H9 (cell line): ENCODE measurements at regions not wholly inside any gene's neighbourhood (a gene's known extent, or its start where the extent isn't known, plus 50 kb on each side); places are given as distances from the start of the nearest gene placed in this dataset.

ENCODE experiments used
- DNase-seq: peaks from one replicate; pipeline ENCODE4 v3.0.0-alpha.2; 2017
- H2AFZ ChIP-seq: one replicate; pipeline ENCODE4 v1.6.1; 2013; ENCODE audit warnings: mild to moderate bottlenecking, low read length, control low read depth, moderate library complexity
- H2AK5ac ChIP-seq: 2 replicates; pipeline ENCODE4 v1.6.1; 2013; ENCODE audit warnings: low read length, control low read depth, mixed read lengths; ENCODE audit not compliant: insufficient read length
- H2BK120ac ChIP-seq: one replicate; pipeline ENCODE4 v1.6.1; 2013; ENCODE audit warnings: low read depth, mild to moderate bottlenecking, low read length, control low read depth, inconsistent platforms; ENCODE audit not compliant: poor library complexity, severe bottlenecking
- H2BK12ac ChIP-seq: 2 replicates; pipeline ENCODE4 v1.6.1; 2013; ENCODE audit warnings: low read length, control low read depth, mixed read lengths, low read depth; ENCODE audit not compliant: insufficient read length
- H2BK15ac ChIP-seq: 2 replicates; pipeline ENCODE4 v1.6.1; 2013; ENCODE audit warnings: low read depth, low read length, control low read depth
- H2BK20ac ChIP-seq: one replicate; pipeline ENCODE4 v1.6.1; 2013; ENCODE audit warnings: low read depth, mild to moderate bottlenecking, low read length, control low read depth, inconsistent platforms; ENCODE audit not compliant: poor library complexity, severe bottlenecking
- H2BK5ac ChIP-seq: 2 replicates; pipeline ENCODE4 v1.6.1; 2013; ENCODE audit warnings: low read length, control low read depth, mixed read lengths; ENCODE audit not compliant: insufficient read length
- H3K14ac ChIP-seq: 2 replicates; pipeline ENCODE4 v1.6.1; 2013; ENCODE audit warnings: low read length, control low read depth; ENCODE audit not compliant: insufficient read depth
- H3K18ac ChIP-seq: 2 replicates; pipeline ENCODE4 v1.6.1; 2013; ENCODE audit warnings: low read depth, mild to moderate bottlenecking, mixed read lengths, low read length, control low read depth; ENCODE audit not compliant: insufficient read length
- H3K23ac ChIP-seq: 2 replicates; pipeline ENCODE4 v1.6.1; 2013; ENCODE audit warnings: low read length, control low read depth, mixed read lengths, low read depth; ENCODE audit not compliant: insufficient read length
- H3K23me2 ChIP-seq: 2 replicates; pipeline ENCODE4 v1.6.1; 2013; ENCODE audit warnings: low read depth, mild to moderate bottlenecking, mixed read lengths, low read length, control low read depth; ENCODE audit not compliant: insufficient read length, poor library complexity, severe bottlenecking
- H3K27ac ChIP-seq: 2 replicates; pipeline ENCODE4 v1.5.1; 2013; ENCODE audit warnings: low read length, control low read depth, mixed read lengths, low read depth; ENCODE audit not compliant: insufficient read length
- H3K27me3 ChIP-seq: 2 replicates; pipeline ENCODE4 v1.6.1; 2013; ENCODE audit warnings: low read length, control low read depth, inconsistent platforms; ENCODE audit not compliant: insufficient read depth
- H3K4ac ChIP-seq: 2 replicates; pipeline ENCODE4 v1.6.1; 2013; ENCODE audit warnings: low read depth, mild to moderate bottlenecking, control low read depth, inconsistent platforms, low read length, moderate library complexity
- H3K4me1 ChIP-seq: 2 replicates; pipeline ENCODE4 v1.6.1; 2013; ENCODE audit warnings: low read length, control low read depth, inconsistent platforms; ENCODE audit not compliant: insufficient read depth
- H3K4me2 ChIP-seq: 2 replicates; pipeline ENCODE4 v1.6.1; 2013; ENCODE audit warnings: low read length, control low read depth, mixed read lengths; ENCODE audit not compliant: insufficient read length, insufficient read depth
- H3K56ac ChIP-seq: 2 replicates; pipeline ENCODE4 v1.6.1; 2013; ENCODE audit warnings: low read depth, mild to moderate bottlenecking, mixed read lengths, low read length, control low read depth; ENCODE audit not compliant: insufficient read length
- H3K79me1 ChIP-seq: 2 replicates; pipeline ENCODE4 v1.6.1; 2013; ENCODE audit warnings: low read depth, mild to moderate bottlenecking, moderate library complexity, low read length, control low read depth, inconsistent platforms; ENCODE audit not compliant: insufficient read depth, poor library complexity, severe bottlenecking
- H3K79me2 ChIP-seq: 2 replicates; pipeline ENCODE4 v1.6.1; 2013; ENCODE audit warnings: low read length, control low read depth, inconsistent platforms; ENCODE audit not compliant: insufficient read depth
- H3K9ac ChIP-seq: 2 replicates; pipeline ENCODE4 v1.6.1; 2013; ENCODE audit warnings: low read length, control low read depth, mixed read lengths; ENCODE audit not compliant: insufficient read length; ENCODE audit errors: extremely low read depth
- H3K9me3 ChIP-seq: one replicate; pipeline ENCODE4 v1.6.1; 2013; ENCODE audit warnings: low read depth, low read length, inconsistent platforms; ENCODE audit not compliant: control insufficient read depth
- H3T11ph ChIP-seq: one replicate; pipeline ENCODE4 v1.6.1; 2013; ENCODE audit warnings: mild to moderate bottlenecking, low read length, control low read depth, inconsistent platforms
- H4K20me1 ChIP-seq: one replicate; pipeline ENCODE4 v1.6.1; 2013; ENCODE audit not compliant: control insufficient read depth, insufficient read length, insufficient read depth
- H4K5ac ChIP-seq: 2 replicates; pipeline ENCODE4 v1.6.1; 2013; ENCODE audit warnings: low read depth, mild to moderate bottlenecking, mixed read lengths, low read length, control low read depth; ENCODE audit not compliant: insufficient read length
- H4K8ac ChIP-seq: replicated peaks from 2 replicates; pipeline ENCODE4 v1.6.1; 2013; ENCODE audit warnings: low read length, control low read depth, mixed read lengths, low read depth; ENCODE audit not compliant: insufficient read length
- H4K91ac ChIP-seq: 2 replicates; pipeline ENCODE4 v1.6.1; 2013; ENCODE audit warnings: low read depth, mild to moderate bottlenecking, moderate library complexity, mixed read lengths, low read length, control low read depth; ENCODE audit not compliant: insufficient read length
- H3K27ac Mint-ChIP-seq, 3 experiments: 2 replicates in 2 of 3; 3 replicates in 1 of 3; pipeline ENCODE4 v1.8.0; 2020 to 2021; ENCODE audit warnings: mixed read lengths in 3 of 3, mild to moderate bottlenecking in 1 of 3, moderate library complexity in 1 of 3
- H3K27me3 Mint-ChIP-seq: 2 replicates; pipeline ENCODE4 v1.8.0; 2021; ENCODE audit warnings: low read depth, mild to moderate bottlenecking, moderate library complexity, mixed read lengths
- H3K36me3 Mint-ChIP-seq, 3 experiments: 2 replicates in 2 of 3; 3 replicates in 1 of 3; pipeline ENCODE4 v1.8.0; 2020 to 2021; ENCODE audit warnings: low read depth in 3 of 3, mixed read lengths in 3 of 3; ENCODE audit not compliant: insufficient read depth in 1 of 3
- H3K4me1 Mint-ChIP-seq, 2 experiments: 2 replicates each; pipeline ENCODE4 v1.8.0; 2020; ENCODE audit warnings: mixed read lengths in 2 of 2
- H3K4me3 Mint-ChIP-seq, 2 experiments: 2 replicates in 1 of 2; 3 replicates in 1 of 2; pipeline ENCODE4 v1.8.0; 2020 to 2021; ENCODE audit warnings: mild to moderate bottlenecking in 2 of 2, mixed read lengths in 2 of 2, moderate library complexity in 1 of 2
- H3K9me3 Mint-ChIP-seq, 2 experiments: 2 replicates in 1 of 2; 3 replicates in 1 of 2; pipeline ENCODE4 v1.8.0; 2020; ENCODE audit warnings: mild to moderate bottlenecking in 2 of 2, mixed read lengths in 2 of 2, moderate library complexity in 1 of 2
- WGBS: extraction: QIAGEN DNeasy Blood & Tissue Kit; methylation state at CpG from one replicate; pipeline ENCODE4 v1.1.7; 2013; ENCODE audit warnings: missing lambda C conversion rate, low lambda C conversion rate, mixed read lengths; ENCODE audit not compliant: insufficient read length; ENCODE audit errors: extremely low coverage; 5-methylcytosine and 5-hydroxymethylcytosine counted together
- TF ChIP-seq, protein P1 (sequence below): fragments of 200-600 bp; sonication (generic); conservative IDR thresholded peaks from 3 replicates; pipeline ENCODE4 v1.8.0; 2021; ENCODE audit warnings: antibody characterized with exemption, mild to moderate bottlenecking

- H3K18ac ChIP-seq = no peak overlapping the region
- H3K27me3 ChIP-seq = no peaks in the 10 kb centered on the region
- H3K79me2 ChIP-seq = no peaks in the 10 kb centered on the region
- no peak overlapping the region for H2AFZ ChIP-seq
- H3K4me1 ChIP-seq = 0 out of 2 replicates have a peak, but pooled peaks cover 3% of the 10 kb centered on the region
- TF ChIP-seq, protein P1, sequence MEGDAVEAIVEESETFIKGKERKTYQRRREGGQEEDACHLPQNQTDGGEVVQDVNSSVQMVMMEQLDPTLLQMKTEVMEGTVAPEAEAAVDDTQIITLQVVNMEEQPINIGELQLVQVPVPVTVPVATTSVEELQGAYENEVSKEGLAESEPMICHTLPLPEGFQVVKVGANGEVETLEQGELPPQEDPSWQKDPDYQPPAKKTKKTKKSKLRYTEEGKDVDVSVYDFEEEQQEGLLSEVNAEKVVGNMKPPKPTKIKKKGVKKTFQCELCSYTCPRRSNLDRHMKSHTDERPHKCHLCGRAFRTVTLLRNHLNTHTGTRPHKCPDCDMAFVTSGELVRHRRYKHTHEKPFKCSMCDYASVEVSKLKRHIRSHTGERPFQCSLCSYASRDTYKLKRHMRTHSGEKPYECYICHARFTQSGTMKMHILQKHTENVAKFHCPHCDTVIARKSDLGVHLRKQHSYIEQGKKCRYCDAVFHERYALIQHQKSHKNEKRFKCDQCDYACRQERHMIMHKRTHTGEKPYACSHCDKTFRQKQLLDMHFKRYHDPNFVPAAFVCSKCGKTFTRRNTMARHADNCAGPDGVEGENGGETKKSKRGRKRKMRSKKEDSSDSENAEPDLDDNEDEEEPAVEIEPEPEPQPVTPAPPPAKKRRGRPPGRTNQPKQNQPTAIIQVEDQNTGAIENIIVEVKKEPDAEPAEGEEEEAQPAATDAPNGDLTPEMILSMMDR = no peak
- no peak overlapping the region for H3K23ac ChIP-seq
- no peaks in the 10 kb centered on the region for H4K20me1 ChIP-seq
- H2BK15ac ChIP-seq = no peak overlapping the region
- H3K9ac ChIP-seq = no peak overlapping the region
- Mint-ChIP-seq H3K36me3 (no peaks in the 10 kb centered on the region), H3K9me3 (no peaks in the 10 kb centered on the region), H3K27ac (peak overlapping the region in 1 of 3 experiments; percentile 21; a peak in 1 of 7 replicates), H3K4me1 (peaks cover 20 to 21% of the 10 kb centered on the region in 2 experiments), H3K27me3 (peaks cover 1% of the 10 kb centered on the region; the same call in 1 of the 2 replicates), H3K4me3 (no peak overlapping the region)
- H2BK5ac ChIP-seq = no peak overlapping the region
- no peaks in the 10 kb centered on the region for H3K79me1 ChIP-seq
- no peak overlapping the region for H4K8ac ChIP-seq
- no peak overlapping the region for H2BK20ac ChIP-seq
- no peak overlapping the region for H3T11ph ChIP-seq
- no peak overlapping the region for H3K4me2 ChIP-seq
- H2BK120ac ChIP-seq = no peak overlapping the region
- no peak overlapping the region for H3K27ac ChIP-seq
- no peak overlapping the region for H3K14ac ChIP-seq
- H4K5ac ChIP-seq = no peak overlapping the region
- no peaks in the 10 kb centered on the region for H3K9me3 ChIP-seq
- no peak overlapping the region for H2AK5ac ChIP-seq
- H3K56ac ChIP-seq = no peak overlapping the region
- no peak for DNase-seq
- no peak overlapping the region for H2BK12ac ChIP-seq
- H3K4ac ChIP-seq = no peak overlapping the region
- no CpG with 5 or more reads among the region's 5 CpGs for WGBS
- H4K91ac ChIP-seq = no peak overlapping the region
- H3K23me2 ChIP-seq = no peaks in the 10 kb centered on the region
These were observed 53.1 kb upstream of the WSB1 start for GRCh38 chr17:27240802-27241155.
